PC-9 (cell line): ENCODE measurements at regions not wholly inside any gene's neighbourhood (a gene's known extent, or its start where the extent isn't known, plus 50 kb on each side); places are given as distances from the start of the nearest gene placed in this dataset.

ENCODE experiments used
- BruUV-seq: library from RNA; stranded (reverse); fragments of 400-500 nt; replicated peaks from 2 replicates; lab custom pipeline; 2021; lab: Mats Ljungman, UMichigan
- CTCF ChIA-PET: fragments of 300-600 bp; sonication (Branson Sonifier 250); formaldehyde crosslinking; loops from one replicate; lab custom pipeline; 2022; ENCODE audit warnings: antibody characterized with exemption; lab: Charles Lee
- POLR2A ChIA-PET: fragments of 300-600 bp; sonication (Branson Sonifier 250); formaldehyde crosslinking; loops from one replicate; lab custom pipeline; 2022; ENCODE audit warnings: antibody characterized with exemption; ENCODE audit not compliant: unreplicated experiment; lab: Charles Lee
- DNase-seq, 2 experiments: peaks; one replicate each; pipeline versions ENCODE4 v3.0.0 to v3.0.0-alpha.2; 2015 to 2022; ENCODE audit warnings: mixed read lengths in 1 of 2
- H2AFZ ChIP-seq: fragments of 200-600 bp; sonication (generic); 2 replicates; pipeline ENCODE4 v1.8.1; 2017; ENCODE audit warnings: antibody characterized with exemption
- H3F3A ChIP-seq: fragments of 200-600 bp; sonication (generic); 2 replicates; pipeline ENCODE4 v1.8.1; 2017; ENCODE audit warnings: antibody characterized with exemption, mild to moderate bottlenecking, low read depth; ENCODE audit not compliant: insufficient read depth
- H3K27ac ChIP-seq: fragments of 200-600 bp; sonication (generic); 2 replicates; pipeline ENCODE4 v1.6.1; 2016; ENCODE audit warnings: mixed run types
- H3K27me3 ChIP-seq: fragments of 200-600 bp; sonication (generic); 2 replicates; pipeline ENCODE4 v1.6.1; 2016; ENCODE audit warnings: low read depth, mixed run types; ENCODE audit not compliant: insufficient read depth
- H3K36me3 ChIP-seq: fragments of 200-600 bp; sonication (generic); 2 replicates; pipeline ENCODE4 v1.6.1; 2016; ENCODE audit warnings: low read depth, mixed run types
- H3K4me1 ChIP-seq: fragments of 200-600 bp; sonication (generic); replicated peaks from 2 replicates; pipeline ENCODE4 v1.6.1; 2016; ENCODE audit warnings: mixed run types; ENCODE audit not compliant: insufficient read depth
- H3K4me2 ChIP-seq: fragments of 200-600 bp; sonication (generic); 2 replicates; pipeline ENCODE4 v1.6.1; 2017; ENCODE audit warnings: mixed run types
- H3K4me3 ChIP-seq: fragments of 200-600 bp; sonication (generic); 2 replicates; pipeline ENCODE4 v1.6.1; 2016; ENCODE audit warnings: mixed run types
- H3K79me2 ChIP-seq: fragments of 200-600 bp; sonication (generic); 2 replicates; pipeline ENCODE4 v1.6.1; 2017; ENCODE audit warnings: low read depth, mixed run types
- H3K9me2 ChIP-seq: fragments of 200-600 bp; sonication (generic); 2 replicates; pipeline ENCODE4 v1.8.1; 2017; ENCODE audit warnings: mild to moderate bottlenecking; ENCODE audit not compliant: insufficient read depth
- H3K9me3 ChIP-seq: fragments of 200-600 bp; sonication (generic); 2 replicates; pipeline ENCODE4 v1.8.1; 2016; ENCODE audit warnings: low read depth; ENCODE audit not compliant: insufficient read depth
- H4K20me1 ChIP-seq: fragments of 200-600 bp; sonication (generic); 2 replicates; pipeline ENCODE4 v1.8.1; 2017; ENCODE audit not compliant: insufficient read depth
- EZH2 ChIP-seq: fragments of 200-600 bp; sonication (generic); IDR thresholded peaks from 2 replicates; pipeline ENCODE4 v1.8.0; 2017; ENCODE audit warnings: antibody characterized with exemption, low read depth
- intact Hi-C: fragments of 100-400 bp; cut with micrococcal nuclease; formaldehyde crosslinking; loops from one replicate; pipeline ENCODE4 v1.10.0; 2022; ENCODE audit not compliant: unreplicated experiment
- TF ChIP-seq, protein P1 (sequence below): fragments of 200-600 bp; sonication (generic); conservative IDR thresholded peaks from 2 replicates; pipeline ENCODE4 v1.6.1; 2017; ENCODE audit warnings: mixed run types, antibody characterized with exemption, mild to moderate bottlenecking, moderate library complexity

DNA sequence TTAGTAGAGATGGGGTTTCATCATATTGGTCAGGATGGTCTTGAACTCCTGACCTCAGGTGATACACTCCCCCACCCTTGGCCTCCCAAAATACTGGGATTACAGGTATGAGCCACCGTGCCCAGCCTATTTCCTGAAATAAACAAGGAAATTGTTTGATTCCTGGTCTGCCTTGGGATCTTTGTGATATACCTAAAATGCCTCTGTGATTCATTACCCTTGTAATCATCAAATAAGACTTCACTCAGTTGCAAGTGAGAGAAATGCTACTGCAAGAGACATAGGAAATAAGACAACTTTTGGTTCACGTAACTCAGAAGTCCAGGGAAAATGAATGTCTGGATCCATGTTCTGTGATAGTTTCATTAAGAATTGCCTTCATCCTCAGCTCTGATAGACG is 173.2 kb upstream of the MARCKS start:
- Histone ChIP-seq H2AFZ (peak overlapping the region; percentile 15; the same call in 1 of the 2 replicates), H3K4me2 (peak overlapping the region; percentile 53), H3K9me3 (no peaks in the 10 kb centered on the region; the same call in 1 of the 2 replicates), H3K4me3 (no peak overlapping the region), H3K9me2 (no peaks in the 10 kb centered on the region), H4K20me1 (no peaks in the 10 kb centered on the region), H3F3A (peaks cover 27% of the 10 kb centered on the region), H3K27me3 (no peaks in the 10 kb centered on the region), H3K4me1 (peaks cover 28% of the 10 kb centered on the region), H3K27ac (peak overlapping the region; percentile 91), H3K36me3 (no peaks in the 10 kb centered on the region), H3K79me2 (no peaks in the 10 kb centered on the region)
- intact Hi-C loops = loop anchor here (1.0 kb wide), 1 partner anchor 175 kb away; no protein-coding TSS in a partner anchor
- ChIA-PET CTCF (interaction anchor here (0.7 kb wide), 1 partner anchor 1112 kb away, joined by 7 read pairs; no protein-coding TSS in a partner anchor), POLR2A (no interaction called here)
- peak in 1 of 2 experiments; percentile 80 for DNase-seq
- BruUV-seq = no TSS peak
- TF ChIP-seq, protein P1, sequence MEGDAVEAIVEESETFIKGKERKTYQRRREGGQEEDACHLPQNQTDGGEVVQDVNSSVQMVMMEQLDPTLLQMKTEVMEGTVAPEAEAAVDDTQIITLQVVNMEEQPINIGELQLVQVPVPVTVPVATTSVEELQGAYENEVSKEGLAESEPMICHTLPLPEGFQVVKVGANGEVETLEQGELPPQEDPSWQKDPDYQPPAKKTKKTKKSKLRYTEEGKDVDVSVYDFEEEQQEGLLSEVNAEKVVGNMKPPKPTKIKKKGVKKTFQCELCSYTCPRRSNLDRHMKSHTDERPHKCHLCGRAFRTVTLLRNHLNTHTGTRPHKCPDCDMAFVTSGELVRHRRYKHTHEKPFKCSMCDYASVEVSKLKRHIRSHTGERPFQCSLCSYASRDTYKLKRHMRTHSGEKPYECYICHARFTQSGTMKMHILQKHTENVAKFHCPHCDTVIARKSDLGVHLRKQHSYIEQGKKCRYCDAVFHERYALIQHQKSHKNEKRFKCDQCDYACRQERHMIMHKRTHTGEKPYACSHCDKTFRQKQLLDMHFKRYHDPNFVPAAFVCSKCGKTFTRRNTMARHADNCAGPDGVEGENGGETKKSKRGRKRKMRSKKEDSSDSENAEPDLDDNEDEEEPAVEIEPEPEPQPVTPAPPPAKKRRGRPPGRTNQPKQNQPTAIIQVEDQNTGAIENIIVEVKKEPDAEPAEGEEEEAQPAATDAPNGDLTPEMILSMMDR = no peak
- no peak for TF ChIP-seq EZH2

DNA sequence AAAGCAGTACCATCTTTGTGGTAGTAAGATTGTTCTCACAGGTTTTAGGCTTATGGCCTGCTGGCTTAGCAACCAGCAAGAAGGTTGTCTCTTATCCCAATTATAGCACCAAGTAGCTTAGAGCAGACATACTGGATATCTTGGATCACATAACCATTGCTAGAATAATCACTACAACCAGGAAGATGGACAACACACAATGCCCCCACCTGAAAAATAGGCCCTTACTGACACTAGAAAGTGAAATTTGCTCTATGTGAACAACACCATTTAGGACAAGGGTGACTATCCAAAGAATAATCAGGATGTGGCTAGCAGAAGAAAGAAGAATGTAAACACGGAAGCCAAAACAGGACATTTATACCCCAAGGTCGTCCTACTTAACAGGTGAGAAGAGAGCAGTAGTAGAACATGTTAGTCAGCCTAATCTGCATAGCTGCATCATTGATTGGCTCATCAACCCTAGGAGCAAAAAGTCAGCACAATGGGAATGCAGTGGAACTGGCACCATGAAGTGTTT is 172.7 kb upstream of the MARCKS start:
- H3K9me3 ChIP-seq = no peaks in the 10 kb centered on the region; the same call in 1 of the 2 replicates
- BruUV-seq = no TSS peak
- H3K4me3 ChIP-seq = no peak overlapping the region
- H3K27ac ChIP-seq = peak overlapping the region; percentile 91
- H3K9me2 ChIP-seq = no peaks in the 10 kb centered on the region
- H4K20me1 ChIP-seq = no peaks in the 10 kb centered on the region
- TF ChIP-seq, protein P1 = no peak
- no peak for TF ChIP-seq EZH2
- intact Hi-C loops = loop anchor here (1.0 kb wide), 1 partner anchor 175 kb away; no protein-coding TSS in a partner anchor
- peak overlapping the region; percentile 53 for H3K4me2 ChIP-seq
- CTCF ChIA-PET = interaction anchor here (0.6 kb wide), 1 partner anchor 192 kb away, joined by 4 read pairs; no protein-coding TSS in a partner anchor
- no peaks in the 10 kb centered on the region for H3K27me3 ChIP-seq
- peaks cover 27% of the 10 kb centered on the region for H3F3A ChIP-seq
- H2AFZ ChIP-seq = peak overlapping the region; percentile 15
- H3K4me1 ChIP-seq = peaks cover 28% of the 10 kb centered on the region
- H3K36me3 ChIP-seq = no peaks in the 10 kb centered on the region
- H3K79me2 ChIP-seq = no peaks in the 10 kb centered on the region
- DNase-seq = peak; percentile 29 to 98
- POLR2A ChIA-PET = no interaction called here

DNA sequence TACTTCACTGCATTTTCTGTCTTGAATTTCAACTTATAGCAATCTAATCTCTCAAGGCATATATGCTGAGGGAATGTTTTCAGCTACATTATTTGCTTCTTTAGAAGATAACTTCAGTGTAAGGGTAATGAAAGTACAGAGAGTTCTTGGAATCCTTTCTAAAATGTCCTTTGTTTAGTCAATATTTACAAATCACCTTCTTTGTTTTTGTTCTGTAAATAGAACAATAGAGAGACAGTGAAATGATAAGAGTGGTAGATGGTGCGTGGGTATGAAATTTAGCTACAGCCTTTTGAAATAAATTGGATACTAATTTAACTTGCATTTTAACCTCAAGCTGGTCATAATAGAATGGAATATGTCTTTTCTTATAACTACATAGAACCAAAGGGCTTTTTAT is 171.1 kb upstream of the MARCKS start:
- Histone ChIP-seq H3K9me3 (no peaks in the 10 kb centered on the region; the same call in 1 of the 2 replicates), H3F3A (peaks cover 27% of the 10 kb centered on the region), H4K20me1 (no peaks in the 10 kb centered on the region), H3K79me2 (no peaks in the 10 kb centered on the region), H3K27me3 (no peaks in the 10 kb centered on the region), H3K36me3 (no peaks in the 10 kb centered on the region), H3K9me2 (no peaks in the 10 kb centered on the region), H3K4me3 (no peak overlapping the region), H3K4me1 (peaks cover 39% of the 10 kb centered on the region), H2AFZ (no peak overlapping the region), H3K27ac (no peak overlapping the region), H3K4me2 (no peak overlapping the region)
- ChIA-PET POLR2A (no interaction called here), CTCF (no interaction called here)
- BruUV-seq = no TSS peak
- TF ChIP-seq, protein P1 = no peak
- no peak for TF ChIP-seq EZH2
- DNase-seq = no peak
- intact Hi-C loops = no loop called here
